Endothelial cell of hepatic sinusoid (primary cell): ENCODE measurements at regions not wholly inside any gene's neighbourhood (a gene's known extent, or its start where the extent isn't known, plus 50 kb on each side); places are given as distances from the start of the nearest gene placed in this dataset.
"Not testable (repeated sequence)": the region's sequence is repeated elsewhere in the genome, so short reads cannot be mapped to it uniquely, and the experiment has no call there.

Experiments
- in situ Hi-C: cut with HindIII; loops from 2 replicates; pipeline ENCODE4 v1.10.0; 2017; ENCODE audit warnings: low sequenced_read_pairs

GRCh38 chrX:128992107-128992971, 531.0 kb downstream of the SMARCA1 start:
- in situ Hi-C loops, result no loop called here

- in situ Hi-C loops, result no loop called here
Measured at GRCh38 chrX:128975745-128976144, 547.5 kb downstream of the SMARCA1 start.

GRCh38 chrX:128973033-128973432, 550.3 kb downstream of the SMARCA1 start:
- in situ Hi-C loops, result no loop called here

GRCh38 chrX:128961290-128961689, 562.0 kb downstream of the SMARCA1 start:
- in situ Hi-C loops, result no loop called here

DNA sequence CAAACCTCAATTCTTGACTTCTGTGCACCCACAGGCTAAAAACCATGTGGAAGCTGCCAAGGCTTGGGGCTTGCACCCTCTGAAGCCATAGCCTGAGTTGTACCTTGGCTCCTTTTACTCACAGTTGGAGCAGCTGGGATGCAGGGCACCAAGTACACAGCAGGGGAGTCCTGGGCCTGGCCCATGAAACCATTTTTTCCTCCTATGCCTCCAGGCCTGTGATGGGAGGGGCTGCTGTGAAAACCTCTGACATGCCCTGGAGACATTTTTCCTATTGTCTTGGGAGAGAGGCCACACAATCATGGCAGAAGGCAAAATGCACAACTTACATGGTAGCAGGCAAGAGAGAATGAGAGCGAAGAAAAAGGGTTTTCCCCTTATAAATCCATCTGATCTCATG, 568.6 kb downstream of the SMARCA1 start:
- in situ Hi-C loops, result not testable (repeated sequence)

DNA sequence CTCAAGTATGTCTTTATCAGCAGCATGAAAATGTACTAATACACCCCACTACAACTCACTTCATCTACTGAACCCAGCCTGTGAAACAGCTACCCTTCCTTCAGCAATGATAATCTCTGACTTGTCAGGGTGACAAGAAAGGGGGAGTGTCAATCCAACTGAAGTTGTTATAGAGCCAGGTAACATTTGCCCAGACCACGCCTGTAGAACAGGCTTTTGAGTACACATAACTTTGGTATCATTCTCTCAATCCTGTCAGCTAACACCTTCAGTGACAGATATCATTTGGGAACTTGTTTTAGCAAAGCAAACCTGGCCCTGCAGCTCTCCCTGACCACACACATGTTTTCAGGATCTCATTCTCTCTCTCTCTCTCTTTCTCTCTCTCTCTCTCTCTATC, 592.2 kb downstream of the SMARCA1 start:
- in situ Hi-C loops, result no loop called here

- in situ Hi-C loops, result no loop called here
Measured at GRCh38 chrX:128929271-128930057, 593.8 kb downstream of the SMARCA1 start.

DNA sequence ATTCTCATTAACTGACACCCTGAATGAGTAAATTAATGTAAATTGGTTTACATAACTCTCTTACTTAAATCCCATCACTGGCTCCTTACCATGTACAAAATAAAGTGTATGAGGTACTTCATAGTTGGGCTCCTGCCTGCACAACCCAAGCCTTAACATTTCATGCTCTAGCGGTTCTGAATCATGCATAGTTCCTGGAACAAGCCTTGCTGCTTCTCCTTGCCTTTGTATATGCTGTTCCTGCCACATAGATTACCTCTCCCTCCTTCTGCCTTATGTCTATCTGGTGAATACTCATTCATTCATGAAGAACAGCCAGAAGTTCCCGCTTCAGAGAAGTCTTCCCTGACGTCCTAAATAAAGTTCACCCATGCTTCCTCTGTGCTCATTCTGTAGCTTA, 594.7 kb downstream of the SMARCA1 start:
- in situ Hi-C loops, result no loop called here

DNA sequence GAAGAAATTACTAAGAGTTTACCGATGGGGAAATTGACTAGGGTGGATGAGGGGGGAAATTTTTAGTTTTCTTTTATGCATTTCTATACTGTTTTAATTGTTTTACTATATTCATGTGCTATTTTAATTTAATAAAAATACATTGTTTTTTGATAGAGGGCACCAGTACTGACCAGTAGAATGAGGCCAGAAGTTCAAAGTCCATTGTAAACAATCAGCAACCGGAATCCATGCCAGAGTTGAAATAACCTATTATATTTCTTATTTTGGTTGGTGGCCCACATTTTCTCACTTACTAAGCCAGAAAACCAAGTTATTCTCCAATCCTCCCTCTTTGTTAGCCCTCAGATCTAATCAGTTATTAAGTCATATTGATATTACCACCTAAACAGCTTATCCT, 595.9 kb downstream of the SMARCA1 start:
- in situ Hi-C loops, result no loop called here

GRCh38 chrX:128906753-128907152, 616.5 kb downstream of the SMARCA1 start:
- in situ Hi-C loops, result no loop called here

DNA sequence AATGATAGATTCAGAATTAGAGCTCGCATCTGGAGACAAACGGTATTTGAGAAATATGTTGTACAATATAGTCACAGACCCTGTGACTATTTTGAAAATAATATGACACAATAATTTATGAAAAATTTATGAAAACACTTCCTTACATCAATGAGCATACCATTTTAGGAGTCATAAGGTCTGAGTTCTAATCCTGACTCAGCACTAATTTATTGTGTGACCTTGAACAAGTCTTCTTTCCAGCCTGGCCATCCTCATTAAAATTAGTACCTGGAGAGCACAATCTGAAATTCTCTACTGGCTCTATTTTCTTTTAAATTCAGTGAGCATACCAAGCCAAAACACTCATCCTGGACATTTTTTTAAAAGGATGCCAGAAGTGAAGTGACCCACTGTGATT, 622.3 kb downstream of the SMARCA1 start:
- in situ Hi-C loops, result no loop called here

DNA sequence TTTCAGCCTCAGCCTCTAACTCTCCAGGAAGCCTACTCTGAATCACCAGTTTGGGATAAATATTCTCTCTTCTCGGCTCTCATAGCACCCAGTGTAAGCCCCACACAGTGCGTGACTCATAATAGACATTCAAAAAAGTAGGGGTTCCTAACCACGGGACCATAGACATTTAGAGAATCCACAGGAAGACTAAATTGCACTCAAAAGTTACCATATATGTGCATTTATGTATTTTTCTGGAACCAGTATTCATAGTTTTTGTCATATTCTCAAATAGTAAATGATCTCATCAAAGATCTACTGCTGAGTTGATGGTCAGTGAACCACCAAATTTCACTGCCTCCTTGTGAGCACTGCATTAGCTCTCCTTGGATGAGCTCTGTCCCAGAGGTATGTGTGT, 625.7 kb downstream of the SMARCA1 start:
- in situ Hi-C loops, result no loop called here

DNA sequence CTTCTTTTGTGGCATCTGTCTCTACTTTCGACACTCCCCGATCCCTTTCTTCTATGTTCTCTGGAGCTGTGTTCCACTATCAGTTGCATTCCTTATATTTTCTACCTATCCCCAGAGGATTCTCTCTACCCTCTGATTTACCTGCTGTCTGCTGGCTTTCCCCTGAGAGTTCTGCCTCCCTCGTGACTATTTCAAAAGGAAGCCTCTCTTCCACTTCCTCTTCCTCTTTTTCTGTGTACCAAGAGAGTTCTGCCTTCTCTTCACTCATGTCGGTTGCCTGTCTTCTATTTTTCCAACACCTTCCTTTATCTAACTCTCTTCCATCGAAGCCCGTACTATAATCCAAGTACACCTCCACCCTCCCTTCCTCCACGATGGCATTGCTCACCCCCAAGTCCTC, 631.7 kb downstream of the SMARCA1 start:
- in situ Hi-C loops, result no loop called here

DNA sequence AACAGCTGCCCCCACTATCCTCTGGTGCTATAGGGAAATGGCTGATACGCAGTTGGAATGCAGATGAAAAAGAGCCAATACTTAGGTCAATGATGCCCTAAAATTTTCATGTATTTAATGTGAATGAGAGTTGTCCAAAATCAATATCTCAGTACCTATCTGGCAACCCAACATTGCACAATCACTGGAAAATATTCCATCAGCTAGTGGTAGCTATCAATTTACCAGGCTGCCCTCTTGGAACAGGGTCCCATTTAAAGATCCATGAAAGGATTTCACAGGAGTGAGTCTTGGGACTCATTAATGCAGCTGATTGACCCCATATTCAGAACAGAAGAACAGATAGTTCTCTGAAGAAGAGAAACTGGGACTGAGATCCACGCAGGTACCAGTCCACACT, 638.9 kb downstream of the SMARCA1 start:
- in situ Hi-C loops, result no loop called here

- in situ Hi-C loops, result no loop called here
Measured at GRCh38 chrX:128883650-128884049, 639.6 kb downstream of the SMARCA1 start.

GRCh38 chrX:128870361-128870760, 652.9 kb downstream of the SMARCA1 start:
- in situ Hi-C loops, result no loop called here

DNA sequence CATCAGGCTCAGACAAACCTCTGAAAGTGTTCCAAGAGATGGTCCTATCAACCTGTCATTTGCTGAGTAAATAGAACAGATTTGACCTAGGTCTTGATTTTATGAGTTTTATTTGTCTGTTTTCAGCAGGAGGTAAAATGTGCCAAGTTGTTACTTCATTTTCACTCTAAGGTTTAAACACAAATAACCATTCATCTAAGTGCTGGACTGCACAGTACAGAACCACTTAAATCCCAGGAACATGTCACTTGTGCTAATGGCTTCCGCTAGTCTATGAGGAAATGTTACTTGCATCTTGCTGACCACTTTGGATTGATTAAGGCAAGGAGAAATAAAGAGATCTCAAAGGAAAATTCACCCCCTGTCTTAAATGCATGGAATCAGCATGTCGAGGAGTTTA, 660.7 kb downstream of the SMARCA1 start:
- in situ Hi-C loops, result no loop called here

GRCh38 chrX:128848374-128848773, 674.9 kb downstream of the SMARCA1 start:
- in situ Hi-C loops, result no loop called here

DNA sequence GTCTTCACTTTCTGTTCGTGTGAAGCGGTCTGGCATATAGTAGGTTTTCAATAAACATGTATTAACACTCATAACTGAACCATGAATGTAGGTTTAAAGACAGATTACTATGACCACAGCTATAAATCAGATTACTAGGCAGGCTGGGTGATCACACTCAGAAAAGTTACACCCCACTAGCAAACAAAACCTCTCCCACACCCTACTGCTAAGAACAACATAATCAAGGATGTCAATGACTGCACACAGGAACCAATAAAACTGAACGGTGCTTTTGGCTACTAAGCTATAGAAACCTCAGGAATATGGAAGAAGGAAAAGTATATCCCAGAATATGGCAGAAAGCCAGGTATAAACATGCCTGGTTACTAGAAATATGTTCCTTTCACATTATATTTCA, 676.9 kb downstream of the SMARCA1 start:
- in situ Hi-C loops, result no loop called here

GRCh38 chrX:128818690-128819089, 704.6 kb downstream of the SMARCA1 start:
- in situ Hi-C loops, result no loop called here

GRCh38 chrX:128816919-128817318, 706.4 kb downstream of the SMARCA1 start:
- in situ Hi-C loops, result no loop called here

GRCh38 chrX:128807367-128807766, 715.9 kb downstream of the SMARCA1 start:
- in situ Hi-C loops, result no loop called here
